Activated CD4-positive, alpha-beta T cell treated with anti-CD3 and anti-CD28 coated beads, Interleukin-2, amount 10 ng/mL, durations not matched to agents 7 days and 5 days (primary cell): ENCODE measurements at regions not wholly inside any gene's neighbourhood (a gene's known extent, or its start where the extent isn't known, plus 50 kb on each side); places are given as distances from the start of the nearest gene placed in this dataset.

Source experiments
- CTCF ChIA-PET: fragments of 350-600 bp; sonication (Branson Sonifier 250); formaldehyde crosslinking; loops from one replicate; lab custom pipeline; 2021; ENCODE audit warnings: antibody characterized with exemption; lab: Charles Lee
- POLR2A ChIA-PET: fragments of 350-600 bp; sonication (Branson Sonifier 250); formaldehyde crosslinking; loops from one replicate; lab custom pipeline; 2021; ENCODE audit warnings: antibody characterized with exemption; lab: Charles Lee
- DNase-seq: peaks from one replicate; pipeline ENCODE4 v3.0.0-alpha.2; 2020
- H3K27ac Mint-ChIP-seq: one replicate; pipeline ENCODE4 v1.8.0; 2021; ENCODE audit warnings: mild to moderate bottlenecking, moderate library complexity, mixed read lengths
- H3K27me3 Mint-ChIP-seq: one replicate; pipeline ENCODE4 v1.8.0; 2021; ENCODE audit warnings: mixed read lengths
- H3K36me3 Mint-ChIP-seq: one replicate; pipeline ENCODE4 v1.8.0; 2021; ENCODE audit warnings: low read depth, mixed read lengths
- H3K4me1 Mint-ChIP-seq: one replicate; pipeline ENCODE4 v1.8.0; 2021; ENCODE audit warnings: mixed read lengths
- H3K4me3 Mint-ChIP-seq: one replicate; pipeline ENCODE4 v1.8.0; 2021; ENCODE audit warnings: mild to moderate bottlenecking, moderate library complexity, mixed read lengths
- H3K9me3 Mint-ChIP-seq: one replicate; pipeline ENCODE4 v1.8.0; 2021; ENCODE audit warnings: mixed read lengths

DNA sequence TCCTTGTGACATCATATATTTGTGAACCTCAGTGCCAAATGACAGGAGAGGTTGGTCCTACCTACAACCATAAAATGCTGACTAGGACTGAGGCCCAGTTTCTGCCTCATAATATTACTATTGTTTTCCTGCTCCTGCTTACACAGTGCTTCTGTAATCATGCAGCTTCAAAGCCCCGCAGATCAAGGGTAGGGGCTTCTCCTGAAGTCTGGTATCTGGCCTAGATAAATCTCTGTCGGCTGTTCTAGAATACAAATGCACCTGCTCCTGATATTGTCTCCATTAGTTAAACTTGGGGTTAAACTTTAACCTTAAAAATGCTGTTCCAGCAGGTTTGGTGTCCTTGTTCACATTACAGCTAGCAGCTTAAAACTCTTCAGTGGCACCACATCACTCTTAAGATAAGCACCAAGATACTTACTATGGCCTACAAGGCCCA lies 552.4 kb downstream of the TUSC7 start:
- H3K27me3 Mint-ChIP-seq = no peaks in the 10 kb centered on the region
- CTCF ChIA-PET = no interaction called here
- DNase-seq = no peak
- no peaks in the 10 kb centered on the region for H3K4me1 Mint-ChIP-seq
- POLR2A ChIA-PET = no interaction called here
- no peaks in the 10 kb centered on the region for H3K36me3 Mint-ChIP-seq
- H3K9me3 Mint-ChIP-seq = peaks cover 4% of the 10 kb centered on the region
- H3K27ac Mint-ChIP-seq = no peak overlapping the region
- H3K4me3 Mint-ChIP-seq = no peak overlapping the region

GRCh38 chr3:117263270-117263669 lies 553.7 kb downstream of the TUSC7 start:
- H3K4me1 Mint-ChIP-seq = no peaks in the 10 kb centered on the region
- peaks cover 4% of the 10 kb centered on the region for H3K9me3 Mint-ChIP-seq
- H3K36me3 Mint-ChIP-seq = no peaks in the 10 kb centered on the region
- ChIA-PET CTCF (no interaction called here), POLR2A (no interaction called here)
- H3K4me3 Mint-ChIP-seq = no peak overlapping the region
- H3K27me3 Mint-ChIP-seq = no peaks in the 10 kb centered on the region
- DNase-seq = no peak
- H3K27ac Mint-ChIP-seq = no peak overlapping the region

- no peaks in the 10 kb centered on the region for H3K4me1 Mint-ChIP-seq
- DNase-seq = no peak
- no peaks in the 10 kb centered on the region for H3K36me3 Mint-ChIP-seq
- POLR2A ChIA-PET = no interaction called here
- no peak overlapping the region for H3K4me3 Mint-ChIP-seq
- CTCF ChIA-PET = no interaction called here
- H3K27ac Mint-ChIP-seq = no peak overlapping the region
- H3K9me3 Mint-ChIP-seq = peaks cover 4% of the 10 kb centered on the region
- H3K27me3 Mint-ChIP-seq = no peaks in the 10 kb centered on the region
These were observed 554.2 kb downstream of the TUSC7 start for GRCh38 chr3:117263745-117264144.

DNA sequence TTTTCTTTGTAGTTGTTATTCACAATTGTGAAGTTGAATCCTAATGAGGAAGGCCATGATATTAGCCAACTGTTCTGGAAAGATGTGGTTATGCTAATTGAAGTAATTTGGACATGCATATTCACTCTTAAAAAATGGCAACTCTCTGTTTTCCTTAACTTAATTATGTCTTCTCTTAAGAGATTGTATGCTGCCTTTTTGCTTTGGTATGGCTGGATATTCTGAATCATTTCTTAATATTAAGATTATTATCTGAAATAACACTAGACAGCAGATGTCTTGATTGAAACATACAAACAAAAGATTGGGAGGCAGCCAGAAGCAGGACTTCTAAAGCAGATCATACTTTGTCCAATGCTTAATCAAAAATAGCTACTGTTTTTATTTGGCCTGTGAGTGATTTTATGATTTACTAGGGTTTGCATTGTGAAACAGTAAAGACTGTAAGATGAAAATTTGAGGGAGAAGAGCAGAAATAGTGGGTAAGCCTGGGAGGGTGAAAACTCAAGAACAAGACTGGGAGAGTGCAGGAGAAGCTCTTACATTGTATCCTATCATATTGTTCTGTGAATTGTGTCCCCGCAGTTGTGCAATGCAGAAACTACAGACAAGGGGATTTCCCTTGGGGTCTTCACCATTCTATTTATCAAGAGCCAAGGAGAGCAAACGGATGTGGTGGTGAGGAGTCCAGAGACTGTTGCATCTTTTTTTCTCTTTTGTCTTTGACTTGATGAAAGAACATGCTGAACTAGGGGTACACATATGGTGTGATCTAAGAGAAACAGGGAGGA lies 554.8 kb downstream of the TUSC7 start:
- H3K36me3 Mint-ChIP-seq = no peaks in the 10 kb centered on the region
- POLR2A ChIA-PET = no interaction called here

GRCh38 chr3:117266806-117267205 lies 557.2 kb downstream of the TUSC7 start:
- peaks cover 3% of the 10 kb centered on the region for H3K9me3 Mint-ChIP-seq
- H3K36me3 Mint-ChIP-seq = no peaks in the 10 kb centered on the region
- no peaks in the 10 kb centered on the region for H3K4me1 Mint-ChIP-seq
- no peak overlapping the region for H3K4me3 Mint-ChIP-seq
- H3K27ac Mint-ChIP-seq = no peak overlapping the region
- ChIA-PET CTCF (no interaction called here), POLR2A (no interaction called here)
- no peaks in the 10 kb centered on the region for H3K27me3 Mint-ChIP-seq
- no peak for DNase-seq

More for the DNA sequence above, 554.8 kb downstream of the TUSC7 start:
- no peak for DNase-seq
- Mint-ChIP-seq H3K27ac (no peak overlapping the region), H3K27me3 (no peaks in the 10 kb centered on the region), H3K4me3 (no peak overlapping the region), H3K9me3 (peaks cover 4% of the 10 kb centered on the region), H3K4me1 (no peaks in the 10 kb centered on the region)
- CTCF ChIA-PET = no interaction called here

- no peaks in the 10 kb centered on the region for H3K27me3 Mint-ChIP-seq
- H3K4me3 Mint-ChIP-seq = no peak overlapping the region
- peaks cover 3% of the 10 kb centered on the region for H3K9me3 Mint-ChIP-seq
- H3K27ac Mint-ChIP-seq = no peak overlapping the region
- no peak for DNase-seq
- ChIA-PET POLR2A (no interaction called here), CTCF (no interaction called here)
- H3K36me3 Mint-ChIP-seq = no peaks in the 10 kb centered on the region
- no peaks in the 10 kb centered on the region for H3K4me1 Mint-ChIP-seq
These were observed 558.7 kb downstream of the TUSC7 start for GRCh38 chr3:117268318-117268717.

- no peak for DNase-seq
- no peaks in the 10 kb centered on the region for H3K9me3 Mint-ChIP-seq
- H3K27ac Mint-ChIP-seq = no peak overlapping the region
- H3K4me1 Mint-ChIP-seq = no peaks in the 10 kb centered on the region
- no peak overlapping the region for H3K4me3 Mint-ChIP-seq
- ChIA-PET CTCF (interaction anchor here (0.6 kb wide), 1 partner anchor 18 kb away, joined by 4 read pairs; no protein-coding TSS in a partner anchor), POLR2A (no interaction called here)
- H3K36me3 Mint-ChIP-seq = no peaks in the 10 kb centered on the region
- H3K27me3 Mint-ChIP-seq = no peaks in the 10 kb centered on the region
These were observed 562.7 kb downstream of the TUSC7 start for GRCh38 chr3:117272274-117272673.

- no peak overlapping the region for H3K4me3 Mint-ChIP-seq
- POLR2A ChIA-PET = no interaction called here
- H3K27me3 Mint-ChIP-seq = no peaks in the 10 kb centered on the region
- H3K36me3 Mint-ChIP-seq = no peaks in the 10 kb centered on the region
- no peaks in the 10 kb centered on the region for H3K9me3 Mint-ChIP-seq
- no peaks in the 10 kb centered on the region for H3K4me1 Mint-ChIP-seq
- DNase-seq = no peak
- CTCF ChIA-PET = no interaction called here
- H3K27ac Mint-ChIP-seq = no peak overlapping the region
These were observed 563.4 kb downstream of the TUSC7 start for GRCh38 chr3:117272876-117273523.

DNA sequence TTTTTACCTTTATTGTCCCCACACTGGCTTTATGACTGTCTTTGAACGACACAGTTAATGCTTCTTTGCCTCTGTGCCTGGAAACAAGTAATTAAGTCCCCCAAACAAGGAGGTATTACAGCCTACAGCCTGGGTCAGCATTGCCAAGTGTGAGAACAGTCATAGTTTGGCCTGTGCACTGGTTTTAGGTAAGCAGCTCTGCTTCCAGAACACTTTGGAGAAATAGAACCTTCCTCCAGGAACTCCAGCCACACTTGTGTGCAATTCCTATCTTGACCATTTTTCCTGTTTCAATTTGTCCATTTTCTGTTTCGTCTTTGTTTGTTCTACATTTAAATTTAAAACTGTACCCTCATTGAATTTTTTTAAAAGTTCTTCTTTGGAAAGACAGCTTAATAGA lies 568.2 kb downstream of the TUSC7 start:
- ChIA-PET CTCF (interaction anchor here (0.5 to 0.6 kb wide), 2 partner anchors 31 to 721 kb away, joined by 3 to 5 read pairs; no protein-coding TSS in a partner anchor), POLR2A (no interaction called here)
- Mint-ChIP-seq H3K4me3 (no peak overlapping the region), H3K4me1 (no peaks in the 10 kb centered on the region), H3K27me3 (no peaks in the 10 kb centered on the region), H3K27ac (no peak overlapping the region), H3K36me3 (no peaks in the 10 kb centered on the region), H3K9me3 (no peaks in the 10 kb centered on the region)
- no peak for DNase-seq

GRCh38 chr3:117278424-117279190 lies 569.0 kb downstream of the TUSC7 start:
- Mint-ChIP-seq H3K27ac (no peak overlapping the region), H3K9me3 (no peaks in the 10 kb centered on the region), H3K4me3 (no peak overlapping the region), H3K4me1 (no peaks in the 10 kb centered on the region), H3K27me3 (no peaks in the 10 kb centered on the region), H3K36me3 (no peaks in the 10 kb centered on the region)
- no peak for DNase-seq
- CTCF ChIA-PET = interaction anchor here (0.5 to 0.6 kb wide), 4 partner anchors 30 to 797 kb away, joined by 3 to 5 read pairs (median 3); no protein-coding TSS in a partner anchor
- POLR2A ChIA-PET = no interaction called here

DNA sequence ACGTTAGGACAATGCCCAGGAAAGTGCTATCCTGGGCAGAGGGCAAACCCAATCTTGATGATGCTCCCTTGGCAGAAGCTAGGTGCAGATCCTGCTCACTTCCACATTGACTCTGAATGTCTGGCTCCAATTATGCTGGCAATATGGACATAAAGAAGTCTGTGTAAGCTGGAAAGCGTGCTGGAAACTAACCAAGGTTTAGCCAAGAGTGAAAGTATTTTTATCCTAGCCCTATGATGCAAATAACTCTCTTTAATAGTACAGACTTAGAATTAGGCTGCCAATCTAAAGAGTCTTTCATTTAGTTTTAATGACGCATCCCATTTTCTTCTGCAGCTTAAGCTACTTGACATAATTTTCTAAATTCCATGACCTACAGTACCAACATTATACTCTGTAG lies 571.8 kb downstream of the TUSC7 start:
- no peaks in the 10 kb centered on the region for H3K27me3 Mint-ChIP-seq
- no peak overlapping the region for H3K4me3 Mint-ChIP-seq
- CTCF ChIA-PET = interaction anchor here (0.6 kb wide), 1 partner anchor 153 kb away, joined by 3 read pairs; no protein-coding TSS in a partner anchor
- no peaks in the 10 kb centered on the region for H3K9me3 Mint-ChIP-seq
- DNase-seq = no peak
- H3K4me1 Mint-ChIP-seq = no peaks in the 10 kb centered on the region
- H3K36me3 Mint-ChIP-seq = no peaks in the 10 kb centered on the region
- H3K27ac Mint-ChIP-seq = no peak overlapping the region
- POLR2A ChIA-PET = no interaction called here

GRCh38 chr3:117282566-117282965 lies 573.0 kb downstream of the TUSC7 start:
- Mint-ChIP-seq H3K4me3 (no peak overlapping the region), H3K4me1 (no peaks in the 10 kb centered on the region)
- CTCF ChIA-PET = no interaction called here

DNA sequence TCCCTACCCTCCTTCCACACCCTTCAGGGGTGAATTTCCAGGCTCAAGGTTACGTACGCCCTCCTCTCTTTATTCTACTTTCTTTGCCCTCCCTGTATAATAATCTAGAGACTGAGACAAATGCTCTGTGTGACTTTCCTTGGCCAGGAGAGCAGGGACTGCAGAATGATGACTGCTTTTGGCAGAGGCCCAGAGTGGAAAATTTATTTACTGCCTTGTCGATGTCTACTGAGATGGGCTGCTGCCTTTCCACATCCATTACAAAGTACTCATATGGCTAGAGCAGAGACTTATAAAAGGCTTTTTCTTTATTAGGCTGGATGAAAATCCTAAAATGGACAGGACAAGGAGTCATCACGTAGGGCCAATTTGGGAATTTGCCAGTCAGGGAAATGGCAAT lies 576.2 kb downstream of the TUSC7 start:
- ChIA-PET POLR2A (no interaction called here), CTCF (no interaction called here)
- Mint-ChIP-seq H3K4me3 (no peak overlapping the region), H3K4me1 (no peaks in the 10 kb centered on the region), H3K36me3 (no peaks in the 10 kb centered on the region), H3K9me3 (no peaks in the 10 kb centered on the region), H3K27me3 (no peaks in the 10 kb centered on the region), H3K27ac (no peak overlapping the region)
- DNase-seq = no peak

More at GRCh38 chr3:117282566-117282965, 573.0 kb downstream of the TUSC7 start:
- no peaks in the 10 kb centered on the region for H3K36me3 Mint-ChIP-seq
- H3K9me3 Mint-ChIP-seq = no peaks in the 10 kb centered on the region
- POLR2A ChIA-PET = no interaction called here
- DNase-seq = no peak
- H3K27ac Mint-ChIP-seq = no peak overlapping the region
- H3K27me3 Mint-ChIP-seq = no peaks in the 10 kb centered on the region
